ENCODE measurements at regions not wholly inside any gene's neighbourhood (a gene's known extent, or its start where the extent isn't known, plus 50 kb on each side); places are given as distances from the start of the nearest gene placed in this dataset.

DNA sequence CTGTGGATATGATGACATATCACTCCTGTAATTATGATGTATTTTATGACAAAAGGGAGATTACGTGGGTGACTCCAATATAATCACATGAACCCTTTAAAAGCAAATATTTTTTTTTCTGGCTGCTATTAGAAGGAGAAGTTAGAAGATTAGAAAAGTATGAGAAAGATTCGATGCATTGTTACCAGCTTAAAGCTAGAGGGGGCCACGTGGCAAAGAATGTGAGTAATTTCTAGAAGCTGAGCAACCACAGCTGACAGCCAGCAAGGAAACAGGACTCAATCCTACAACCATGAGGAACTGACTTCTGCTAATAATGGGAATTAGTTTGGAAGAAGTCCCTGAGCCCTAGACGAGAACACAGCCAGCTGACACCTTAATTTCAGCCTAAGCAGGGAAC, 56.3 kb upstream of the C1orf87 start:
- no peak for DNase-seq (ENCODE audit: low spot score)

GRCh38 chr1:60126723-60127122, 53.2 kb upstream of the C1orf87 start:
- no peak for DNase-seq (ENCODE audit: low spot score)

Measured in A172 (cell line).